ENCODE measurements at regions not wholly inside any gene's neighbourhood (a gene's known extent, or its start where the extent isn't known, plus 50 kb on each side); places are given as distances from the start of the nearest gene placed in this dataset.

DNA sequence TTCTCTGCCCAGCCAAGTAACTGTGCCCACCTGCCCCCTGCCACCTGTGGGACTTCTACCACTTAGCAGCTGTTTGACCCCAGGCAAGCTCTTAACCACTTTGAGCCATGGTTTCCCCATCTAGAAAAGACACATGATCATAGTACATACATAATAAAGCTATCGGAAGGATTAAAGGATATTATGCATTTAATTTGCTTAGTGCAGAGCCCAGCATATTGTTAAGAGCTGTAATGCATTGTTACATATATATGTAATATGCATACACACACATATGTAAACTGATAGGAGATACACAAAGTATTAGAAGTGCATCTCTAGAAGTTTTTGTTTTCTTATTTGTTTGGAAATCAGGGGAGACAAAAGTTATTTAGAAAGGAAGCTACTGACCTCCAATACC lies 83.5 kb upstream of the ZBTB40 start:
- TF ChIP-seq GATA2 (IDR thresholded peaks at IDR 0.05; ENCODE audit: insufficient read depth, insufficient read length, low read depth, low read length) = no peak
- no peak for TF ChIP-seq FOS (IDR thresholded peaks at IDR 0.05; ENCODE audit: borderline replicate concordance, insufficient read depth, low read length)
- TF ChIP-seq EZH2 (IDR thresholded peaks at IDR 0.05; ENCODE audit: borderline replicate concordance, low read depth, low read length, severe bottlenecking) = no peak
- no peak for TF ChIP-seq JUN (IDR thresholded peaks at IDR 0.05; ENCODE audit: borderline replicate concordance, insufficient read depth, insufficient read length, low read depth)
- TF ChIP-seq, protein P1, sequence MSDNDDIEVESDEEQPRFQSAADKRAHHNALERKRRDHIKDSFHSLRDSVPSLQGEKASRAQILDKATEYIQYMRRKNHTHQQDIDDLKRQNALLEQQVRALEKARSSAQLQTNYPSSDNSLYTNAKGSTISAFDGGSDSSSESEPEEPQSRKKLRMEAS (IDR thresholded peaks at IDR 0.05; ENCODE audit: insufficient read depth, insufficient read length) = no peak
- TF ChIP-seq, protein P2, sequence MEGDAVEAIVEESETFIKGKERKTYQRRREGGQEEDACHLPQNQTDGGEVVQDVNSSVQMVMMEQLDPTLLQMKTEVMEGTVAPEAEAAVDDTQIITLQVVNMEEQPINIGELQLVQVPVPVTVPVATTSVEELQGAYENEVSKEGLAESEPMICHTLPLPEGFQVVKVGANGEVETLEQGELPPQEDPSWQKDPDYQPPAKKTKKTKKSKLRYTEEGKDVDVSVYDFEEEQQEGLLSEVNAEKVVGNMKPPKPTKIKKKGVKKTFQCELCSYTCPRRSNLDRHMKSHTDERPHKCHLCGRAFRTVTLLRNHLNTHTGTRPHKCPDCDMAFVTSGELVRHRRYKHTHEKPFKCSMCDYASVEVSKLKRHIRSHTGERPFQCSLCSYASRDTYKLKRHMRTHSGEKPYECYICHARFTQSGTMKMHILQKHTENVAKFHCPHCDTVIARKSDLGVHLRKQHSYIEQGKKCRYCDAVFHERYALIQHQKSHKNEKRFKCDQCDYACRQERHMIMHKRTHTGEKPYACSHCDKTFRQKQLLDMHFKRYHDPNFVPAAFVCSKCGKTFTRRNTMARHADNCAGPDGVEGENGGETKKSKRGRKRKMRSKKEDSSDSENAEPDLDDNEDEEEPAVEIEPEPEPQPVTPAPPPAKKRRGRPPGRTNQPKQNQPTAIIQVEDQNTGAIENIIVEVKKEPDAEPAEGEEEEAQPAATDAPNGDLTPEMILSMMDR (IDR thresholded peaks at IDR 0.05; ENCODE audit: extremely low read depth in 1 of 2, insufficient read depth in 1 of 2, low read depth in 1 of 2, low read length in 2 of 2) = no peak
- TF ChIP-seq MYC (IDR thresholded peaks at IDR 0.05; ENCODE audit: low read depth, low read length) = no peak
- TF ChIP-seq POLR2AphosphoS5 (IDR thresholded peaks at IDR 0.05; ENCODE audit: insufficient read depth, low read depth, low read length) = no peak
- no peak for TF ChIP-seq POLR2A (IDR thresholded peaks at IDR 0.05; ENCODE audit: low read depth, low read length)

More for the DNA sequence above, 83.5 kb upstream of the ZBTB40 start:
- CTCF ChIA-PET = interaction anchor here (0.6 to 1.3 kb wide), 2 partner anchors 17 to 216 kb away, joined by 3 read pairs; no protein-coding TSS in a partner anchor
- intact Hi-C loops (cut with micrococcal nuclease) = no loop called here
- FAIRE-seq (no peak), DNase-seq (ENCODE audit: low read depth, low spot score) (no peak)
- Histone ChIP-seq H4K20me1 (replicated peaks; ENCODE audit: control insufficient read depth, extremely low read depth, insufficient read depth, low read length) (no peaks in the 10 kb centered on the region), H2AFZ (ENCODE audit: low read depth, low read length) (no peak overlapping the region), H3K27me3 (ENCODE audit: control insufficient read depth in 2 of 2, insufficient read depth in 2 of 2, low read length in 2 of 2) (peaks cover 4 to 14% of the 10 kb centered on the region in 2 experiments), H3K9me3 (replicated peaks; ENCODE audit: control insufficient read depth, insufficient read depth, low read length) (no peaks in the 10 kb centered on the region), H3K4me3 (replicated peaks in 1 of 3; ENCODE audit: insufficient read depth in 1 of 3, low read depth in 1 of 3, low read length in 3 of 3) (no peak overlapping the region), H3K79me2 (ENCODE audit: control insufficient read depth, insufficient read depth, low read length) (no peaks in the 10 kb centered on the region), H3K4me2 (ENCODE audit: insufficient read depth, low read length) (no peak overlapping the region), H3K9me1 (replicated peaks; ENCODE audit: control insufficient read depth, extremely low read depth, insufficient read depth, low read length) (no peaks in the 10 kb centered on the region), H3K9ac (replicated peaks; ENCODE audit: extremely low read depth, insufficient read depth, low read length) (no peak overlapping the region), H3K27ac (ENCODE audit: insufficient read depth, low read depth, low read length) (no peak overlapping the region), H3K4me1 (ENCODE audit: control insufficient read depth, extremely low read depth, insufficient read depth, low read length) (no peaks in the 10 kb centered on the region), H3K36me3 (ENCODE audit: control insufficient read depth in 2 of 2, extremely low read depth in 1 of 2, insufficient read depth in 2 of 2, low read length in 2 of 2) (no peaks in the 10 kb centered on the region)
- POLR2A ChIA-PET = no interaction called here
- no TSS peak for BruUV-seq (replicated peaks)
- dilution Hi-C loops (cut with MboI; ENCODE audit: extremely low pct_ligation_motif_present, low sequenced_read_pairs) = no loop called here

All from endothelial cell of umbilical vein (primary cell).